H1 (cell line): ENCODE measurements at regions not wholly inside any gene's neighbourhood (a gene's known extent, or its start where the extent isn't known, plus 50 kb on each side); places are given as distances from the start of the nearest gene placed in this dataset.

ENCODE experiments used
- CHD7 ChIP-seq: fragments of 300-600 bp; sonication (generic); IDR thresholded peaks from 2 replicates; pipeline ENCODE4 v1.7.1; 2012; ENCODE audit warnings: low read length, moderate library complexity, mild to moderate bottlenecking, inconsistent platforms; ENCODE audit not compliant: insufficient replicate concordance
- CREB1 ChIP-seq: IDR thresholded peaks from 2 replicates; pipeline ENCODE4 v1.6.1; 2012; ENCODE audit warnings: inconsistent platforms
- CTCF ChIP-seq, 3 experiments: IDR thresholded peaks; 1 replicate in 2 of 3; 2 replicates in 1 of 3; pipeline versions ENCODE4 v1.5.1 to v1.6.1; 2011; ENCODE audit warnings: low read length in 3 of 3, mild to moderate bottlenecking in 3 of 3, inconsistent platforms in 2 of 3, low read depth in 1 of 3, moderate library complexity in 1 of 3; ENCODE audit not compliant: insufficient read depth in 1 of 3; ENCODE audit errors: control extremely low read depth in 1 of 3
- GTF2F1 ChIP-seq: IDR thresholded peaks from 2 replicates; pipeline ENCODE4 v1.6.1; 2012; ENCODE audit warnings: low read depth, low read length, improper control_type of control experiment, borderline replicate concordance
- TEAD4 ChIP-seq: IDR thresholded peaks from 2 replicates; pipeline ENCODE4 v1.6.1; 2012; ENCODE audit warnings: low read depth, low read length, inconsistent platforms, mixed read lengths
- ZNF274 ChIP-seq: IDR thresholded peaks from 2 replicates; pipeline ENCODE4 v1.7.0; 2012; ENCODE audit warnings: low read length, borderline replicate concordance; ENCODE audit errors: extremely low read depth

- TF ChIP-seq CTCF (IDR thresholded peaks at IDR 0.05; ENCODE audit: control extremely low read depth in 1 of 3, insufficient read depth in 1 of 3, low read depth in 1 of 3, low read length in 3 of 3): no peak
- no peak for TF ChIP-seq CHD7
- TF ChIP-seq GTF2F1: no peak
- no peak for TF ChIP-seq ZNF274
- TF ChIP-seq TEAD4: no peak
- TF ChIP-seq CREB1: no peak
Measured at GRCh38 chr13:86383151-86383550, 583.9 kb upstream of the SLITRK6 start.
